ENCODE measurements at regions not wholly inside any gene's neighbourhood (a gene's known extent, or its start where the extent isn't known, plus 50 kb on each side); places are given as distances from the start of the nearest gene placed in this dataset.

DNA sequence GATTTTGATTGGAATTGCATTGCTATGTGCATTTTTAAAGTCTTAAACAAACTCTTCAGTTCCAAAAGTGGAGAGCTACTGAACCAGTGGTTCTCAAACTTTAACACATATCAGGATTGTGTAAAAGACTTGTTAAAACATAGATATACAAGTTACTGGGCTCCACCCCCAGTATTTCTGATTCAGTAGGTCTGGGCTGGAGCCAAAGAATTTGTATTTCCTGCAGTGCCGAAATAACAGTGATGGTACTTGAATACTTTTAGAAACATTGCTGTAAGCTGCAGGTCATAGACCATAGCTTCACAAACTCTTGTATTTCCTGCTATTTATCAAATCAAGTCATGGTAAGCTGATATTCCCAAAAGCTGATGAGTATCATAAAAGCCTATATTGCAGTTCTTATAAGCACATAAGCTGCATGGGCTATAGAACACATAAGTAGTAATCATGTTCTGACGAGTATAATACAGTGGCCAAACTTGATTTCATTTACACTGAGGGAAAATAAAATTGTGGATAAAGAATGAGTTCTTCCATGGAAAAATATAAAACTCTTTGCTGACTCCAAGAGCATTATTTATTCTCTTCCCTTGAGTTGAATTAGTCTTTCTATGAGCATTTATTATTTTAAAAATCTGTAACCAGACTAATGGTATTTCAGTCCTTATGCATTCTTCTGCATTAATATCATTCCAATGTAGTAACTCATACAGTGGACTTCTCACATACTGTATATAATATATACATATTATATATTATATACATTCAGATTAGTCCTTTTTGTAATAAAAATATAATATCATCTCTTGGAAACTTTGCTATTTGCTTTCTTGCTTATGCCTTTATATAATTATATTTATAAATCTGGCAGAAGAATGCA, 550.5 kb upstream of the AGTR1 start:
- ATAC-seq (ENCODE audit: poor library complexity) (no peak), DNase-seq (no peak)
- intact Hi-C loops (cut with DNase I) = no loop called here

DNA sequence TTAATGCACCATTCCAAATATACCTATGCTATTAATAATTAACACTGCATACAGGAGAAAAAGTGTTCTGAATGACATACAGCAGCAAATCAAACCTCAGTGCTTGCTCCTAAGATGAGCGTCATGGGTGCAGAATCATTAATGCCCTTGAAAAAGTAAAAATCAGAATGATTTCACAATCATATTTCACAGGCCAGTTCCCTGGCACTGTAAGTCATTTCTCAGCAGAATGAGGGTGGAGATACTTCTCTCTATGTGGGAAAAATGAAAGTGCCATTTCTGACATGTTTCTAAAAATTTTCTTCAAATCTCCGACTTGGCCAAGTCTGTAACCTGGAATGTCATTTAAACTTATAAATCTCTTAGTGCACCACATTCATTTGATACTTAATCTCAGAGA, 549.8 kb upstream of the AGTR1 start:
- intact Hi-C loops (cut with DNase I) = no loop called here
- DNase-seq = no peak

DNA sequence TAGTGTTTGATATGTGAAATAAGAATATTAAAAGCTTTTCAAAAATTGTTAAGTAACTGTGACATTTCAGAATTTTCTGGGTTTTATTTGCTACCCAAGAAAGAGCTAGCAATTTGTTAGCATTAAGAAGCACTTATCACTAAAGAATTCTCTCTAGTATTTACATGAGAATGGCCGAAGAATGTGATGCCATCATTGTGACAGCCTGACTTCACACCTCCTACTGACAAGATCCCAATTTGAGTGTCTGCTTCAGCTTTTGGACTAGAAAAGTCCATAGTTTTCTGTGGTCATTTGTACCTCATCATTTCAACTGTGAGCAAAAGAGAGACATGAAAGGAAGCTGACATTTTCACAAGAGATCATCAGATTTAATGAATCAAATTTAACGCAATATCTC, 548.1 kb upstream of the AGTR1 start:
- ATAC-seq (ENCODE audit: poor library complexity) (no peak), DNase-seq (no peak)
- intact Hi-C loops (cut with DNase I) = no loop called here

More for the DNA sequence above, 549.8 kb upstream of the AGTR1 start:
- ATAC-seq (ENCODE audit: poor library complexity) = no peak

DNA sequence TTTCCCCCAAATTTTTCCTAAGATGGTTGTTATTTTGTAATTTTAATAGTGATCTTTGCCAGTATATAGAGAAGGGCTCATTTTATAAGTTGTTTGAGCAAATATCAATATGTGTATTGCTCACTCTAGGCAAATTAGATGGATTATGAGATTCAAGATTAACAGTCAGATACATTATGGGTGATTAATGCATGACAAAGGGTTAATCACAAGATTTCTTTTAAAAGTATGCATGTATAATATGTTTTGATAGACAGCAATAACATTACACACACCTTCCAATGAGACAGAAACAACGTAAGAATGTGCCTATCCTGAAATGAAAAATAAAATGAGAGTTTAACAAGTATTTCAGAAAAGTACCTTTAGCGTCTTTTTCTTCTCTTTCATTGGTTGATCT, 547.6 kb upstream of the AGTR1 start:
- intact Hi-C loops (cut with DNase I) = no loop called here
- DNase-seq (no peak), ATAC-seq (ENCODE audit: poor library complexity) (no peak)

DNA sequence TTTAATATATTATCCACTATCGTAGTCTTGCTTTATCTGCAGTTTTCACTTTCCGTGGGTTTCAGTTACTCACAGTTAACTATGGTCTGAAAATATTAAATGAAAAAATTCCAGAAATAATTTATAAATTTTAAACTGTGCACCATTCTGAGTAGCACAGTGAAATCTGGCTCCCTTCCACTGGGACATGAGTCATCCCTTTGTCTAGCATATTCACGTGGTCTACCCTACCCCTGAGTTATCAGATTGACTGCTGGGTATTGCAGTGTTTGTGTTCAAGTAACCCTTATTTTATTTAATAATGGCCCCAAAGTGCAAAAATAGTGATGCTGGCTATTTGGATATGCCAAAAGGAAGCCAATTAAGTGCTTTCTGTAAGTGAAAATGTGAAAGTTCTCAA, 539.5 kb upstream of the AGTR1 start:
- DNase-seq (no peak), ATAC-seq (ENCODE audit: poor library complexity) (no peak)
- intact Hi-C loops (cut with DNase I) = no loop called here

DNA sequence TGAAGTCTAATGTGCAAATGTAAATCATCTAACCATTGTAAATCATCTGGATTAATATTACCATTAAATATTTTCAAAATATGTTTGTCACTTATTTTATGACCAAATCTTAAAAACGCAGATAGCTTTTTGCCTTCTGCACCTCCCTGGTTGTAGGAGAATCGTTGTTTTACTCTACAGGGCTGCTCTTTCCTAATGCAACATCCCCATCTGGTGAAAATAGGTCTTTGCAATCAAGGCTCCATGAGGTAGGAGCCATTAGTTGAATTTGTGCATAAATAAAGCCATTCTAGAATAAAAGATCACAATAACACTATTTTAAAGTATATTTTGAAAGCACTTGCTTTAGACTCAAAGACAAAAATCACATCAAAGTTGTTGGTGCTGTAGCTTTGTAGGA, 535.6 kb upstream of the AGTR1 start:
- ATAC-seq (ENCODE audit: poor library complexity) (no peak), DNase-seq (no peak)
- intact Hi-C loops (cut with DNase I) = no loop called here

DNA sequence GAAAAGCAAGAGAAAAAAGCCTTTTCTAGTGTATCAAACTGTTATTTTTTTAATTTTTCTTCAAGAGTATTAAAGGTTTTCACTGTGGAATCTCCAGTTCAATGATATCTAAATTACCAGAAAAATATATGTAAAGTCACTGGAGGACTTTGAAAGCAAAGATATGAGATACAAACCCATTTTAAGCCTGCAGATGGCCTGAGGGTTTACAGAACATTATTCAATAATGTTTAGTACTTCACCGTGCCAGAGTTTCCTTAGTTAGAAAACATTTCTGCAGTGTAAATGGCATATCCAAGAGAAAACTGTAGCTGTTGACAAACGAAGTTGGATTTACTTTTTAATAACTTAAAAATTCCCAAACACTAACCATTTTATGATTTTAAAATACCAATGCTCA, 529.4 kb upstream of the AGTR1 start:
- ATAC-seq (ENCODE audit: poor library complexity) (no peak), DNase-seq (no peak)
- intact Hi-C loops (cut with DNase I) = no loop called here

DNA sequence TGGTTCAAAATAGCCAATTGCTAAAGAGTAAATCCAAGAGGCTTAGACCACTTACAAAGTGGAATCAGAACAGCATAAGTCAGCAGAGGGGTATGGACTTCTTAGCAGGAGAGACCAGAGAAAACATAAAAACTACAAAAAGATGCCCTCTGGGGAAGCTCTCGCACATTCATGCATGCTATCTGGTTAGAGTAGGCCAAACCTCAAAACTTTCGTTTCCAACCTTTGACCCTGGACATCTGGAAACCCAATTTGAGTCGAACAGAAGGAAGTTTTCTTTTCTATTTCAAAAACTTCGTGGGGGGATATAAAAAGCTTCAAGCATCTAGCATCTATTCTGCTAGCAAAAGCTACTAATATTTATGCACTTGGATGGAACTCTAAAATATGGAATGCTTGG, 523.9 kb upstream of the AGTR1 start:
- intact Hi-C loops (cut with DNase I) = no loop called here
- ATAC-seq (ENCODE audit: poor library complexity) = no peak
- no peak for DNase-seq

DNA sequence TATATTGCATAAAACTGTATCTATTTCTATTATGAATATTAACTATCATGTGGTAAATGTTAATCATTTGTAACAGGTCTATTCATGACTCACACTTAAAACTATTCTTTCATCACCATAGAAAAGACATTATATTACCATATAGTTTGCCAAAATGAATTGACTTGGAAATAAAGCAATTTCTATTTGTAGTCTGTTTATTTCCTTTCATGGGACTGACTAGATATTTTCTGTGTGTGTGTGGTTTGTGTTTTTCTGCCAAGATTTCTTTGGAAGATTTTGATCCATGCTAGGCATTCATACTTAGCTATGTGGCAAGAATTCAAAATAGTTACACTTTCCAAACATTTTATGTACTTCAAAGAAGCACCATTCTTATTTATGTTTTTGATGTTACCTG, 522.5 kb upstream of the AGTR1 start:
- ATAC-seq (ENCODE audit: poor library complexity) (no peak), DNase-seq (no peak)
- intact Hi-C loops (cut with DNase I) = no loop called here

DNA sequence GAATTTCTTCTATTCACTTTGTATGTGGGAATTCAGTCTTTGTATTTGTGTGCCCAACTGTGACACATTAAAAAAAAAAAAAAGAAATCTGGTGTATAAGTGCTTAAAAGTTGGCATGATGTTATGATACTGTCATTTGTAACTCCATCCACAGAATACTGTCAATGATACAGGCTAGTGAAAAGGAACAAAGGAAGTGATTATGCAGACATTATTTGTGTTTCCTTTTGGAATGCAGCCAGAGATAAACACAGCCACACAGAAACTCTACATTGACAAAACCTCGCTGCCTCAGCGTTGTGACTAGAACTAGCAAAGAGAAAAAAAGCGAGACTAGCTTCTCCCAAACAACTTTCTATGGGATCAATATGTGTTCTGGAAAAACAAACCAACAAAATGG, 519.2 kb upstream of the AGTR1 start:
- ATAC-seq (ENCODE audit: poor library complexity) = no peak

DNA sequence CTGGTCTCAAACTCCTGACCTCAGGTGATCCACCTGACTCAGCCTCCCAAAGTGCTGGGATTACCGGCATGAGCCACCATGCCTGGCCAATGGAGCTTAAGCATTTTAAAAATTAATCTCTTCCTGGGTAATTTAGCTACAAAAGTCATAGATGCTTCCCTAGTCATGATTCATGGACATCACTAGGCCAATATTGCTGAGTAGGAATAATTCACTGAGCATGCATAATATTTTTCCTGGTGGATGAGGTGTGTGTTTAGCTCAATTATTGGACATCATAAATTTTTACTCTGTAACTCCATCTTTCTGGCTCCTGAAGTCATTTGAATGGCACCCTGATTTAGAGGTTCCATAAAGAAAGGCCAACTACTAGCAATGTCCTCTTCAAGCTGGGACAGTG, 512.9 kb upstream of the AGTR1 start:
- no peak for DNase-seq
- ATAC-seq (ENCODE audit: poor library complexity) = no peak
- intact Hi-C loops (cut with DNase I) = no loop called here

More for the DNA sequence above, 519.2 kb upstream of the AGTR1 start:
- intact Hi-C loops (cut with DNase I) = no loop called here
- no peak for DNase-seq

DNA sequence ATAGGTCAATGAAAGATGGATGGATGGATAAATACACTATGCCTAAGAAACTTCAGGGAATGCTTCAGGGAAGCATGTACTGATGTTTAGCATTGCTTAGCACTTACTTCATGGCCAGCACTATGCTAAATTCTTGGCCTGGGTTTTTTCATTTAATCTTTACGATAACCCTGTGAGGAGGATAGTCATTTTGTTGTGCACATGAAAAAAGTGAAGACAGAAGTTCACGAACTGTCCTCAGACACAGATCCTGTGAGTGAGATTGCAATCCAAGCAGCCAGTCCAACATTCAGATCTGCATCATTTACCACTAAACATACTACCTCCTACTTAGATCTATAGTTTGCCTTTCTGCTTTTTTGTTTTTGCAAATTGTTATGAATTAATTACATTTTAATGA, 510.8 kb upstream of the AGTR1 start:
- DNase-seq = no peak
- intact Hi-C loops (cut with DNase I) = no loop called here
- ATAC-seq (ENCODE audit: poor library complexity) = no peak

DNA sequence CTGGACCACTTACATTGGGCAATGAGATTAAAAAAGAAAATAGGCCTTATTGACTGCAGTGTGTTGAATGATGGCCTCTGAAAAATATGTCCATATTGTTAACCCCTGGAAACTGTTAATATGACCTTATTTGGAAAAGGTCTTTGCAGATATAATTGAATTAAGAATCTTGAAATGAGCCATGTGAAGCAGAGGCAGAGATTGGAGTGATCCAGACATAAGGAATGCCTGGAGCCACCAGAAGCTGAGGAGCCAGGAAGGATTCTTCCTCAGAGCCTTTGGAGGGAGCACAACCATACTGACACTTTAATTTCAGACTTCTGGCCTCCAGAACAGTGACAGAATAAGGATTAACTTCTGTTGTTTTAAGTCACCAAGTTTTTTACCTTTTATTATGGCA, 510.4 kb upstream of the AGTR1 start:
- ATAC-seq (ENCODE audit: poor library complexity) = no peak
- intact Hi-C loops (cut with DNase I) = no loop called here
- DNase-seq = no peak

DNA sequence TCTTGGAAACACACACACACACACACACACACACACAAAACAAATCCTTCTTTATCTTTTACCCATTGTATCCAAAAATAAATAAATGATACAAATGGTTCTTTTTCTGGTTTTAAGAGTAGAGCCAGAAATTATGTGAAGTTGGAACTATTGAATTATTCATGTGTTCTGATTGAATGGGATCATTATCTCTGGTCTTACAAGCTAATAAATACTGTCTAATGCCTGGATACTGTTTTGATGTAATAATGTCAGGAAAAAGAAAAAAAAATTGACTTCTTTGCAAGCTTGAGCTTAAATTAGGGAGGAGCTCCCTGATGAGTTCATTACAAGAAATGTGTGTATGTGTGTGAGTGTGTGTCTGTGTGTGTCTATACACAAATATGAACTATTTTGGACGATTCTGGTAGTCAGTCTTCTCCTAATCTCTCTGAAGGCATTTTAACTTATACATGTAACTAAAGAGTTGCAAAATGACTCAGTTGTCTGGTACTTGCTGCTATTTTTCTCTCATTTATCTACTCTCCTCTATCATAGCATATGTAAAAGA, 507.2 kb upstream of the AGTR1 start:
- intact Hi-C loops (cut with DNase I) = no loop called here
- DNase-seq (no peak), ATAC-seq (ENCODE audit: poor library complexity) (no peak)

DNA sequence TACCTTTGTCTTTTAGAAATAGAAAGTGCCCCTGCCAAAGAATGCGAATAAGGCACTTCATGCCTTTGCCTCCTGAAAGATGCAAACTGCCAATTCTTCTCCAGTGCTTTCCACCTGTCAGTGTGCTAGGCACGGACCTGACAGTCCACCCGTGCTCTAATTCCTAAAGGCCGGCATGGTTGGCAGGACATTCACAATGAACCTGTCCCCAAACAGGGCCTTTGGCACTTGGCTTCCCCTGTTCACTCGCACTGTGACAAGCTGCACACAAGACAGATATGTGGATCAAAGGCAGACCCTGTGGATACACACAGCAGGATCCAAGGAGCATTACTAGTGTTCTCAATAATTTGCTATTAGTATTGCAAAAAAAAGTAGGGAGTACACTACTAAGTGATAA, 505.7 kb upstream of the AGTR1 start:
- intact Hi-C loops (cut with DNase I) = no loop called here

DNA sequence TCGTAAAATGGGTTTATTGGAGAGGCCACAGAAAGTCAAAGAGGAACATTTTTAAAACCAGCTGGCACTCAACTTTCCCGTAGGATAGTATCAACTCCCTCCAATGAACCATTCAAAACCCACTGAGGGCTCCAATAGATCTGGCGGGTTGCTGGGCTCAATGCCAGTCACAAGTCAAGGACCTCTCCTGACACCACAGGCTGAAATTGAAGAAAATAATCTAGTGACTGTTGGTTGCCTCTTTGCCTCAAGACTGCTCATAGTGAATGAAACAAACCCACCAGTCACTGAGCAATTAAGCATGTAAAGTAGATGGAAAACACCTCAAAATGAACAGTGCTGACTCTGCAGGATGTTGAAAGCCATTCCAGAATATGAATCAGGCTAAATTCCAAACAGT, 500.6 kb upstream of the AGTR1 start:
- ATAC-seq (ENCODE audit: poor library complexity) = no peak
- DNase-seq = no peak
- intact Hi-C loops (cut with DNase I) = no loop called here

More for the DNA sequence above, 505.7 kb upstream of the AGTR1 start:
- no peak for DNase-seq
- no peak for ATAC-seq (ENCODE audit: poor library complexity)

DNA sequence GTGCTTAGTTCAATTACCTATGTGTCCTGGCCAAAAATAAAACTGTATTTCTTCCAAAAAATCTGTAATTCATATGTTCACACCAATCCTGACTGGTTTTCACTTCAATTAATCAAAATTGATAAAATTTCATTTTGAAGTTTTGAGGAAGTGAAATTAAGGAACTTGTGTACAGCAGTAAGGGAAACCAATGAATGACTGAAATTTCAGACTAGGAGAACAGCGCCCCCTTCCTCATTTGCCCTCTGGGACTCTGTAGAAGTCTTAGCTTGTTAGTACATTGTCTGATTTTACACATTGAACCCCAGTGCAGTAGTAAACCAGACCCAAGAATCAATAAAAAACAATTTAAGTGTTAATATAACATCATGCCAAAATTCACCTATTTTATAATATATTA, 495.3 kb upstream of the AGTR1 start:
- intact Hi-C loops (cut with DNase I) = no loop called here
- DNase-seq = no peak
- ATAC-seq (ENCODE audit: poor library complexity) = no peak

DNA sequence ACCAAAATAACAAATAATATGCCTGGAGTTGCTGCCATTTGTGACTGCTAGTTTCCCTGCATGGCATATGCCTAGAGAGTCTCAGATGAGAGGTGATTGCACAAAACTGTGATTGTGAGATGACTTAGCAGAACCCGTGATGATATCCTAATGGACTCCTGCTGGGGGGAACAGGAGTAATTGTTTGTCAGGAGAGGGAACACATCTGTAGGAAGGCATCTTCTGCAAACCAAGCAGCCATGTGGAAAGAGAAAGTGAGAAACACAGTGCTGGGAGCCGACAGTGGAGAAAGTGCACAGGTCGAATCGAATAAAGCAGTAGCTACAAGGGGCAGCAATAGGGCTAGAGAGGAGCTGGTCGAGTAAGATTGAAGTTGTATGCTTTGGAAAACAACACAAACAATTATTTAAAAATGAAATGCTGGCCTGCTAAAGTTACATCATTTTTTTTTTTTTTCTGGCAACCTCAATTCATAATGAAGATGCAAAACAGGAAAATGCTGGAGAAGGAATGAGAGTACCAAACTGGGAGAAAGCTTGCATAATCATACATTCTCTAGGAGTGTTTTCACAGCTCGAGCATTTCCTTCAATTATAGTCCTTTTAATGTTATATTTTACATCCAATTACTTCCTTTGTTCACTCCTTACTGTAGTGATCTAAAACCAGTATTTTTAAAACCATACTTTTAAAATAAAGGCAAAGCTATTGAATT, 494.2 kb upstream of the AGTR1 start:
- intact Hi-C loops (cut with DNase I) = no loop called here
- no peak for DNase-seq
- ATAC-seq (ENCODE audit: poor library complexity) = no peak

DNA sequence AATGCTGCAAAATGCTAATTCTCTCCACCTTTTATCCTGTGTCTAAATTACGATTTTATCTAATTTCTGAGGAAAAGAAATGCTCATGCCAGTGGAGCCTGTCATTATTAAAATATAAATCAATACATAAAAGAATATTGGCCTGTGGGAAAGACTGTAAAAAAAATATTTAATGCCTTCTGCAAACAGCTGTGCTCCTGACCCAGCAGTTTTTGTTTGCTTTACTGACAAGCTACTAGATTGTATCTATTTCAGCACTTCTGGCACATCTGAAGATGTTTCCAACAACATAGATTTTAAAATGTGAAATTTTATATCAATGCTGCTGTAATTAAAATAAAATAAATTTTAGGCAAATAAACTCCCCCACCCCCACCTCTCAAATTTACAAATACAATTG, 493.6 kb upstream of the AGTR1 start:
- intact Hi-C loops (cut with DNase I) = no loop called here

DNA sequence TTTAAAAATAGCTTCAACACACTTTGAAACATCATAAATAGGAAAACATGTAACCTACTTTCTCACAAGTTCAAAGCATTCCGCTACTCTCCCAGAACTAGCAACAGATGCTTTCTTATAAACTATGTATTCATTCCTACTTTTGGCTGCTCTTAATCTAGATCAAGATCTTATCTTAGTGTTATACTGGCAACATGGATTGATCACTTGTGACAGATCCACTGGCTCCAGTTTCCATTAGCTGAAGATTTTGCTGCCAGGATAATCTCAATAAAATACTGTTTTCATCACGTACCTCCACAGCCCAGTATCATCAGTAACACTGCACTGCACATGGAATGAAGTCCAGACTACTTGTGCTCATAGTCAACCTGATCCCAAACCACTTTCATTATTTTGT, 491.7 kb upstream of the AGTR1 start:
- DNase-seq (no peak), ATAC-seq (ENCODE audit: poor library complexity) (no peak)
- intact Hi-C loops (cut with DNase I) = no loop called here

More for the DNA sequence above, 493.6 kb upstream of the AGTR1 start:
- ATAC-seq (ENCODE audit: poor library complexity) (no peak), DNase-seq (no peak)
